Ishikawa (cell line): ENCODE measurements at regions not wholly inside any gene's neighbourhood (a gene's known extent, or its start where the extent isn't known, plus 50 kb on each side); places are given as distances from the start of the nearest gene placed in this dataset.

Experiments used
- CEBPB ChIP-seq: IDR thresholded peaks from 2 replicates; pipeline ENCODE4 v1.6.1; 2012
- CREB1 ChIP-seq: IDR thresholded peaks from 2 replicates; pipeline ENCODE4 v1.6.1; 2012; ENCODE audit warnings: low read depth
- EGR1 ChIP-seq: IDR thresholded peaks from 2 replicates; pipeline ENCODE4 v1.6.1; 2012
- EP300 ChIP-seq: IDR thresholded peaks from 2 replicates; pipeline ENCODE4 v1.6.1; 2012; ENCODE audit warnings: borderline replicate concordance
- FOXM1 ChIP-seq: IDR thresholded peaks from 2 replicates; pipeline ENCODE4 v1.6.1; 2012; ENCODE audit warnings: low read depth, borderline replicate concordance
- MAX ChIP-seq: IDR thresholded peaks from 2 replicates; pipeline ENCODE4 v1.6.1; 2012
- NFIC ChIP-seq: IDR thresholded peaks from 2 replicates; pipeline ENCODE4 v1.6.1; 2012
- RAD21 ChIP-seq: IDR thresholded peaks from 2 replicates; pipeline ENCODE4 v1.6.1; 2012; ENCODE audit warnings: low read depth
- REST ChIP-seq: IDR thresholded peaks from 2 replicates; pipeline ENCODE4 v1.6.1; 2012; ENCODE audit warnings: low read depth, mild to moderate bottlenecking
- TAF1 ChIP-seq: IDR thresholded peaks from 2 replicates; pipeline ENCODE4 v1.6.1; 2012; ENCODE audit warnings: low read depth, mild to moderate bottlenecking
- TCF12 ChIP-seq: IDR thresholded peaks from 2 replicates; pipeline ENCODE4 v1.6.1; 2012; ENCODE audit warnings: low read depth
- TEAD4 ChIP-seq: IDR thresholded peaks from 2 replicates; pipeline ENCODE4 v1.6.1; 2012
- USF1 ChIP-seq: IDR thresholded peaks from 2 replicates; pipeline ENCODE4 v1.6.1; 2012
- YY1 ChIP-seq: IDR thresholded peaks from 2 replicates; pipeline ENCODE4 v1.6.1; 2012; ENCODE audit warnings: low read depth
- ZBTB7A ChIP-seq: IDR thresholded peaks from 2 replicates; pipeline ENCODE4 v1.6.1; 2012; ENCODE audit warnings: low read depth

GRCh38 chrX:7247346-7247745, 99.4 kb upstream of the PUDP start:
- TF ChIP-seq TCF12 (no peak), RAD21 (no peak), CEBPB (no peak), YY1 (no peak), ZBTB7A (no peak), USF1 (no peak), NFIC (no peak), EGR1 (no peak), EP300 (no peak), REST (no peak), TAF1 (no peak), CREB1 (no peak), MAX (no peak), FOXM1 (no peak), TEAD4 (no peak)

- TF ChIP-seq EP300 (no peak), REST (no peak), USF1 (no peak), CREB1 (no peak), NFIC (no peak), FOXM1 (no peak), MAX (no peak), TAF1 (no peak), EGR1 (no peak), RAD21 (no peak), TEAD4 (no peak), CEBPB (no peak)
Measured at GRCh38 chrX:7244405-7244804, 96.5 kb upstream of the PUDP start.

GRCh38 chrX:7242613-7243012, 94.7 kb upstream of the PUDP start:
- TF ChIP-seq EGR1: no peak

GRCh38 chrX:7240929-7241328, 93.0 kb upstream of the PUDP start:
- TF ChIP-seq USF1 (no peak), TEAD4 (no peak), CEBPB (no peak), TCF12 (no peak), CREB1 (no peak), ZBTB7A (no peak), MAX (no peak)

GRCh38 chrX:7235071-7235470, 87.1 kb upstream of the PUDP start:
- no peak for TF ChIP-seq FOXM1
- no peak for TF ChIP-seq TAF1

GRCh38 chrX:7233580-7234406, 85.8 kb upstream of the PUDP start:
- TF ChIP-seq CEBPB (no peak), NFIC (no peak), EP300 (no peak), ZBTB7A (no peak), EGR1 (no peak), YY1 (no peak), MAX (no peak), TCF12 (no peak)
